Ishikawa (cell line): ENCODE measurements at regions not wholly inside any gene's neighbourhood (a gene's known extent, or its start where the extent isn't known, plus 50 kb on each side); places are given as distances from the start of the nearest gene placed in this dataset.

Experiments
- EP300 ChIP-seq: IDR thresholded peaks from 2 replicates; pipeline ENCODE4 v1.6.1; 2012; ENCODE audit warnings: borderline replicate concordance
- FOXM1 ChIP-seq: IDR thresholded peaks from 2 replicates; pipeline ENCODE4 v1.6.1; 2012; ENCODE audit warnings: low read depth, borderline replicate concordance
- NFIC ChIP-seq: IDR thresholded peaks from 2 replicates; pipeline ENCODE4 v1.6.1; 2012
- TCF12 ChIP-seq: IDR thresholded peaks from 2 replicates; pipeline ENCODE4 v1.6.1; 2012; ENCODE audit warnings: low read depth

DNA sequence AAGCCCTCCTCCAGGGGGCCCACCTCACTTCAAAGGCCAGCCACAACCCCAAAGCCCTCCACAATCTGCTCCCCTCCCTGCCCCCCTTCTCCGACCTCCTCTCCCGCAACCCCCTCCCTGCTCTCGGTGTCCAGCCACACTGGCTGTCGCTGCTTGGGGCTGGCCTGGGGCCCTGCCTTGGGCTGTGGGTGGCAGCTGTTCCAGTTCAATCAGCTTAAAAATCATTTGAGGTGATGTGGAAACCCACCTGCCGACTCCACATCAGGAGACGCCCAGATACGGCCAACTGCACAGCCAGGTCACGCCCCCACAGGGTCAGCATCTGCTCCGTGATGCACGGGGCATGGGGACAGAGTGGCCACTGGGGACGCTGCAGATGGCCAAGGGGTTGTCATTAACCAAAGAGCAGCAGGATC is 107.0 kb upstream of the MVB12B start:
- no peak for TF ChIP-seq TCF12
- TF ChIP-seq FOXM1 = no peak
- TF ChIP-seq NFIC = no peak
- TF ChIP-seq EP300 = no peak
